ENCODE measurements at regions not wholly inside any gene's neighbourhood (a gene's known extent, or its start where the extent isn't known, plus 50 kb on each side); places are given as distances from the start of the nearest gene placed in this dataset.

DNA sequence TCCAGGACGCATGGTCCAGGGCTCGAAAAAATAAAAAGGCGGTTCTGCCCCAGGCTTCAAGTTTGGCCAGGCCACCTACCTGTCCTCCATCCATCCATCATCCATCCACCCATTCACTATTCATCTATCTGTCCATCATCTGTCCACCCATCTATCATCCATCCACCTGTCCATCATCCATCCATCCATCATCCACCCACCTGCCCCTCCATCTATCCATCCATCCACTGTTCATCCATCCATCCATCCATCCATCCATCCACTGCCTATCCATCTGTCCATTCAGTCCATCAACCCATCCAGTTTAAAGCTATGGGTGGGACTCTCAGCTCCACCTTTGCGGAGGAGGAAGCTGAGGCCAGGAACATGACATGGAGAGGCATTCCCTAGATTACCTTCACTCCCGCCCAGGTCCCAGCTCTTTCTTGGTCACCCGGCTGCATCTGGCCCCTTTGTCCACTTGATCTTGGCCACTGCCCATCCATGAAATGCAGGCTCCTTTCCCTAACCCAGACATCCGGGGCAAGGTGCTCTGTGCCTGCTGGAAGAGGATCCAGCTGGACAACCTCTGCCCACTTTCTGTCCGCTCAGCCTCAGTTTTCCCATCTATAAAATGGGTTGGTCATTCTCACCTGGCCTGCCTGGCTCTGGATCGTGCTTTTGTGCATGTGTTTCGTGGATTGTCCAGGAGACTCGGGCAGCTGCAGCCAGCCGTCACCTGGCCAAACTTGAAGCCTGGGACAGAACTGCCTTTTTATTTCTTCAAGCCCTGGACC lies 236.0 kb upstream of the CIBAR2 start:
- TF ChIP-seq, protein P1, sequence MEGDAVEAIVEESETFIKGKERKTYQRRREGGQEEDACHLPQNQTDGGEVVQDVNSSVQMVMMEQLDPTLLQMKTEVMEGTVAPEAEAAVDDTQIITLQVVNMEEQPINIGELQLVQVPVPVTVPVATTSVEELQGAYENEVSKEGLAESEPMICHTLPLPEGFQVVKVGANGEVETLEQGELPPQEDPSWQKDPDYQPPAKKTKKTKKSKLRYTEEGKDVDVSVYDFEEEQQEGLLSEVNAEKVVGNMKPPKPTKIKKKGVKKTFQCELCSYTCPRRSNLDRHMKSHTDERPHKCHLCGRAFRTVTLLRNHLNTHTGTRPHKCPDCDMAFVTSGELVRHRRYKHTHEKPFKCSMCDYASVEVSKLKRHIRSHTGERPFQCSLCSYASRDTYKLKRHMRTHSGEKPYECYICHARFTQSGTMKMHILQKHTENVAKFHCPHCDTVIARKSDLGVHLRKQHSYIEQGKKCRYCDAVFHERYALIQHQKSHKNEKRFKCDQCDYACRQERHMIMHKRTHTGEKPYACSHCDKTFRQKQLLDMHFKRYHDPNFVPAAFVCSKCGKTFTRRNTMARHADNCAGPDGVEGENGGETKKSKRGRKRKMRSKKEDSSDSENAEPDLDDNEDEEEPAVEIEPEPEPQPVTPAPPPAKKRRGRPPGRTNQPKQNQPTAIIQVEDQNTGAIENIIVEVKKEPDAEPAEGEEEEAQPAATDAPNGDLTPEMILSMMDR (IDR thresholded peaks at IDR 0.05): no peak
- no peak for TF ChIP-seq POLR2A (IDR thresholded peaks at IDR 0.05)
